Astrocyte of the cerebellum (primary cell): ENCODE measurements at regions not wholly inside any gene's neighbourhood (a gene's known extent, or its start where the extent isn't known, plus 50 kb on each side); places are given as distances from the start of the nearest gene placed in this dataset.

Experiments
- DNase-seq: peaks from one replicate; pipeline ENCODE4 v3.0.0-alpha.2; 2011; ENCODE audit warnings: low read depth
- H3K4me3 ChIP-seq: 2 replicates; pipeline ENCODE4 v1.5.1; 2011; ENCODE audit warnings: mild to moderate bottlenecking, low read depth, low read length, moderate library complexity
- CTCF ChIP-seq: IDR thresholded peaks from 2 replicates; pipeline ENCODE4 v1.5.1; 2012; ENCODE audit warnings: low read length, low read depth, moderate library complexity, mild to moderate bottlenecking; ENCODE audit errors: missing control alignments
- in situ Hi-C: cut with HindIII; loops from 2 replicates; pipeline ENCODE4 v1.10.0; 2017; ENCODE audit warnings: low sequenced_read_pairs

GRCh38 chr2:181332044-181332605 is 125.1 kb upstream of the ITGA4 start:
- no peak overlapping the region for H3K4me3 ChIP-seq
- no peak for TF ChIP-seq CTCF
- DNase-seq: no peak
- in situ Hi-C loops: no loop called here

- in situ Hi-C loops: no loop called here
- TF ChIP-seq CTCF: no peak
- no peak overlapping the region for H3K4me3 ChIP-seq
- DNase-seq: no peak
Observed at GRCh38 chr2:181334158-181334826, 122.9 kb upstream of the ITGA4 start.

GRCh38 chr2:181340891-181341290 is 116.3 kb upstream of the ITGA4 start:
- no peak for TF ChIP-seq CTCF
- no peak overlapping the region for H3K4me3 ChIP-seq
- no peak for DNase-seq
- in situ Hi-C loops: no loop called here

GRCh38 chr2:181341855-181342600 is 115.2 kb upstream of the ITGA4 start:
- no peak for TF ChIP-seq CTCF
- H3K4me3 ChIP-seq: no peak overlapping the region
- in situ Hi-C loops: no loop called here
- DNase-seq: no peak

GRCh38 chr2:181348107-181348837 is 108.9 kb upstream of the ITGA4 start:
- DNase-seq: no peak
- no peak overlapping the region for H3K4me3 ChIP-seq
- in situ Hi-C loops: no loop called here
- no peak for TF ChIP-seq CTCF

GRCh38 chr2:181352158-181352557 is 105.0 kb upstream of the ITGA4 start:
- no peak for TF ChIP-seq CTCF
- in situ Hi-C loops: no loop called here
- H3K4me3 ChIP-seq: no peak overlapping the region
- DNase-seq: no peak
